Amniotic epithelial cell (primary cell): ENCODE measurements at regions not wholly inside any gene's neighbourhood (a gene's known extent, or its start where the extent isn't known, plus 50 kb on each side); places are given as distances from the start of the nearest gene placed in this dataset.

Experiments
- DNase-seq: peaks from one replicate; pipeline ENCODE4 v3.0.0-alpha.2; 2010; ENCODE audit warnings: low read depth

DNA sequence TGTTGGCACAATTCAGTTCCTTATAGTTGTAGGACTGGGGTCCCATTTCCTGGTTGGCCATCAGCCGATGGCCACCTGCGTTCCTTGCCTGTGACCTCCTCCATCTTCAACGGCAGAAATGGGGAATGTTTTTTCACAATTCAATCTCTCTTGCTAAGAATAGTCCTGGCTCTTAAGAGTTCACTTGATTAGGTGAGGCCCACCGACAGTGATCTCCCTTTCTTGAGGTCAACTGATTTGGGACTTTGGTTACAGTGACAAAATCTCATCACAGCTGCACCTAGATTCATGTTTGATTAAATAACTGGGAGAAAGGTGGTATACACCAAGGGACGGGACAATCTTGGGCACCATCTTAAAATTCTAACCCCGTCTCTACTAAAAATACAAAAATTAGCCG is 139.1 kb upstream of the DTNBP1 start:
- DNase-seq, result no peak

DNA sequence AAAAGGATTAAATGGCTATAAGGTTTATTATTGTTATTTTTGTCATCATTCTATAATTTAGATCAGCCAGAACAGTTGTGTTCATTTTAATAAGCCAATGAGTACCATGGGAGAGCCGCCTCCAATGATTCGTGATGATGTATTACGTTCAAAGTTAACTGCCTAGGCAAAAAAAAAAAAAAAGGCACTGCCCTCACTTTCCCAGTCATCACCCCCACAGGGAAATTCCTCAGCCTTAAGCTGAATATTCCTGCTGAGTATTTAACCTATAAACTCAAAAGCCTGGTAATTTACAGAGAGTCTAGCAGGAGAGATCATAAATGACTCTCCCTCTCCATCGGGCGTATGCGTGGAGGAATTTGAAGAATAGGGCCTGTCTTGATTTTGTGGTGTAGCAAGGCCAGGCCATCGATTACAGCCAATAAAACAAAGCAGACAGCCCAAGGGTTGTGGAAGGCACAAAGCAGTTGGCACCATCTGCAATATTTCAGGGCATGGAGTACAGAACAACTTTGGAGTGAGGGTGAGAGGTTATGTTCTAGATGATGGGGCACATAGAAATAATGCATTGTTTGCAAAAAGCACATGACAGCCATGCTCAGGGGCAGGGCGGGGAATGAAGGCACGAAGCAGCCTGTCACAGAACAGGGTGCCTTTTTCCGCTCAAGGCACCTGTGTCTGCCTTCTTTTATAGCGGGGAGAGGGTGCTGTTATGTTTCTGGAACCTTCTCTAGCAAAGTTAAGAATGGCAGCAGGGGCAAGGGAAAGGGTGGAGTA is 138.2 kb upstream of the DTNBP1 start:
- no peak for DNase-seq

DNA sequence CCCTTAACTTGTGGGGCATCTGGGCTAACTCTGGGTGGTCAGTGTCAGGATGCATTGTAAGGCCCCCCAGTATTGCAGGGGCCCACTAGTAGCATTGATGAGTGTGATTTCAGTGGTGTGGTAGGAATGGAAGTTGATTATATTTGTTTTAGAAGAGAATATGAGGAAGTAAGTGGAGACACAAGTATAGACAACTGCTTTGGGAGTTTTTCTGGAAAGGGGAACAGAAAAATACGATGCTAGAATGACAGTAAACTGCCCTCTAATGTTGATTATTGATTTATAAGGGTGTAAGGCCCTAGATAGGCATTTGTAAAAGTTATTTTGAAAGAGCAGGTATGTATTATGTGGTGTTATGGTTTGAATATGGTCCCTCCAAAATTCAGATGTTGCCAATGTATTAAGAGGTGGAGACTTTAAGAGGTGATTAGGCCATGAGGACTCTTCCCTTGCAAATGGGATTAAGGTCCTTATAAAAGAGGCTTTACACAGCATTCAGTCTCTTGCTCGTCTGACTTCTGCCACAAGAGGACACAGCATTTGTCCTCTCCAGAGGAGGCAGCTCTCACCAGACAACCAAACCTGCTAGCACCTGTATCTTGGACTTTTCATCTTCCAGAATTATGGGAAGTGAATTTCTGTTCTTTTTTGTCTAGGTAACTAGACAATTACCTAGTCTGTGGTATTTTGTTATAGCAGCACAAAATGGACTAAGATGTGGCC is 135.9 kb upstream of the DTNBP1 start:
- DNase-seq, result no peak

DNA sequence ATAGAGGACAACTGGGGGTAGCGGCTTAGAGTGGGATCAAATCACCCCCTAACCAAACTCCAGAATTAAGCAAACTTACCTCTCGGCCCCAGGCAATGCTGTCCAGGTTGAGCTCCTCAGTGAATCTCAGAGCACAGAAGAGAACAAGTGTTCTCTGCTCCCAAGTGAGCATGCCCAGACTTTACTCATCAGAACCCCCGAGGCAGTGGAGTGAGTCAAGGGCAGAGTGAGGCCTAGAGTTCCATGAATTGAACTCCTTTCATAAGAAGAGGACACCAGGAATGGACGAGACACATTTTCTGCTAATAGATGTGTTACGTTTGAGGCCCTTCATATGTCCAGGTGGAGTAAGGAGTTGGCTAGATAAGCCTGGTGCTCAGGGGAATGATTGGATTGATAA is 134.0 kb upstream of the DTNBP1 start:
- no peak for DNase-seq

DNA sequence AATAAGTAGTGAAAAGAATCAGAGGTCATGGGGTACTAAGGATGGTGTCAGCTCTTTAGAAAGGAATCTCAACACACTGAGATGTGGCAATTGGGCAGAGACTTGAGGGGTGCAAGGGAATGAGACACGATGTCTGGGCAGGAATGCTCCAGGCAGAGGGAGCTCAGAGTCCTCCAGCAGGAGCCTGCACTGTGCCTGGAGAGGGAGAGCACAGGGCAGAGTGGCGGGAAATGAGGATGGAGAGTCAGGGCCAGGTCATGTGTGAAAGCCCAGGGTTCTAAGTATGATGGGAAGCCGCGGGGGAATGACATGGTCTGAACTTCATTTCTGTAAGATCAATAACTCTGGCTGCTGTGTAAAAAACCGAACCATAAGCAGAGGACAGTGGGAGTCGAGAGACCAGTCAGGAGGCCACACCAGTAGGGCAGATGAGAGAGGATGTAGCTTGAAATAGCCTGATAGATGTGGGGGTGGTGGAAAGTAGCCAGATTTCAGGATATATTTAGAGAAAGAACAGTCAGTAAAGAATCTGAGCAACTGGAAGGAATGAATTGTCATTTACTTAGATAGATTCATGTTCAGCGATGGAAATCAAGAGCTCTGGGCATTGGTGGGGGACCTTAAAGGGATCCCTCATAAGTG is 133.4 kb upstream of the DTNBP1 start:
- no peak for DNase-seq

DNA sequence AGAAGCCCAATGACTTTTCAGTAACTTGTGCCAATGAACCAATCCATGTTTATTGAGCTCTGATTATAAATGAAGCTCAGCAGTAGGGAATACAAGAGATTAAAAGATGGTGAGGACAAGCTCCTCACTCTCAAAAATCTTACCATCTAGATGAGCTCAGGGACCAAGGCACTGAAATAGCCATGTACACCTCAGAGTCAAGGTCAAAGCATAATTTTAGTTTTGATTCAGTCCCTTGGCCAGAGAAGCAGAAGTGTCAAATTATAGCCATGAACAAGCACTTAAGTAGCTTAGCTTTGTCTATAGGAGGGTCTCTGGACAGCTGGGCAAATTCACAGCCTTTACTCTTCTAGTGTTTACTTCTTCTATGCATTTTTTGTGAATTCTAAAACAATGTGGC is 131.0 kb upstream of the DTNBP1 start:
- no peak for DNase-seq

DNA sequence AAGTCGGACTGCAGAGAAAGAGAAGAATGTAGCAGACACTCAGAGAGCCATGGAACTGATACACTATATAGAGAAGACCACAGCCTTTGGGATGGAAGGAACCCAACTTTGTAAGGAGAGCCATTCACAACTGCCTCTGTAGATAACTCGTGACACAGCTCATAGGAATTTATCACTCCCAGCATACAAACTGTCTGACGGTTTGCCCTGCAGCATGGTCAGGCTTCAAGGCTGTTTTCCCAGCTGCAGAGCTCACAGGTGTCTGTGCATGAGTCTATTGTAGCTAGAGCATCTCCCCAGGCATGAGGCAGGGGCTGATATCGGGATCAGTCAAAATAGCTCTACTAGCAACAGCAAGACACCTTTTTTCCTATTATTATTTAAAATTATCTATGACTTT is 130.5 kb upstream of the DTNBP1 start:
- DNase-seq, result peak; percentile 10

DNA sequence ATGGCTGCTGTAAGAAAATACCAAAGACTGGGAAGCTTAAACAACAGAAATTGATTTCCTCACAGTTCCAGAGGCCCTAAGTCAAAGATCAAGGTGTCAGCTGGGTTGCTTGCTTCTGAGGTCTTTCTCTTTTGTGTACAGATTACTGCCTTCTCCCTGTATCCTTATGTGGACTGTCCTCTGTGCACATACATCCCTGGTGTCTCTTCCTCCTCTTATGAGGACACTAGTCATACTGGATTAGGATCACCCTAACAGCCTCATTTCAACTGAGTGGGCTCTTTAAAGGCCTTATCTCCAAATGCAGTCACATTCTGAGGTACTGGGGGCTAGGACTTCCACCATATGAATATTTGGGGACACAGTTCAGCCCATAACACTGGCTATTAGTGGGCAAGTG is 130.0 kb upstream of the DTNBP1 start:
- no peak for DNase-seq

DNA sequence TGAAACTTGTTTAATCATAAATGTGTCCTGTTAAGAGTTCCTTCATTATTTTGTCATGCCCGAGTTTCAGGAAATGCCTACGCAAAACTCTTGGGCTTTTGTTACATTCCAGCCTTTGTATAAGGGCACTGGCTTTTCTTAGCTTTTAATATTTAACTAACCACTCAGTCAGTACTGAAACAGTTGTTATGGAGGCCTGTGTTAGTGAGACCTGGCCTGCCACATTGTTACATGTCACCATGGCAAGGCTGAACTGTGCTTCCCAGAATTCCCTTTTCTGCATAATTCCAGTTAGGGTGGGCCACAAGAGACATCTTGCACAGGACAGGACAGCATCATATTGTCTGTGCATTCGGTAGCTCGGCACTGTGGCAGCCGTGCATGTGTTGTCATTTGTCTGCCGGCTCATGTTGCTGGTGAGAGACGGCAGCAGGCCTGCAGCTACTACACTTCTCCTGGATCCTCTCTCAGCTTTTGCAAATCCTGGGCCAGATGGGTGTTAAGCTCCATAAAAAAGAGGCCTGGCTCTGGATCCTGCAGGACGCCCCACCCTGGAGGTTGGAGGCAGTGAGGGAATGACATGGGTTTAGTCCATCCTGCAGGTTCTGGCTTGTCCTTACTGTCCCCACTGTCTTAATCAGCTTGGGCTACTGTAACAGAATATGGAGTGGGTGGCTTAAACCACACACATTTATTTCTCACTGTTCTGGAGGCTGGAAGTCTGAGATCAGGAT is 128.8 kb upstream of the DTNBP1 start:
- no peak for DNase-seq

DNA sequence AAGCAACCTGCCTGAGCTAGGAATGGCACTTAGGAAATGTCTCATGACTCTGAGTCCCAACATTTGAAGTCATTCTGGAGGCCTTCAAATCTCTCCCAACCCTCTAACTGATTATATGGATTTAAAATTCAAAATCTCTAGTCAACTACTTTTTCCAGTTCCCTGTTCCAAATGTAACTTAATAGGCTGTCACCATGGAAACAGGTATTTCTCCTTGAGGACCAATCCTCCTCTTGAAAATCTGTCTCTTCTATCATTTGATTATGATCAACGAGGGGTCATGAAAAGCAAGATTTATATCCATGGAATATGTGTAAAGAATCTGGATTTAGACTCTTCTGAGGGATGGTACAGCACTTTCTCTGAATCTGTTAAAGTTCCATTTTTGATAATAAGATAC is 127.3 kb upstream of the DTNBP1 start:
- no peak for DNase-seq

DNA sequence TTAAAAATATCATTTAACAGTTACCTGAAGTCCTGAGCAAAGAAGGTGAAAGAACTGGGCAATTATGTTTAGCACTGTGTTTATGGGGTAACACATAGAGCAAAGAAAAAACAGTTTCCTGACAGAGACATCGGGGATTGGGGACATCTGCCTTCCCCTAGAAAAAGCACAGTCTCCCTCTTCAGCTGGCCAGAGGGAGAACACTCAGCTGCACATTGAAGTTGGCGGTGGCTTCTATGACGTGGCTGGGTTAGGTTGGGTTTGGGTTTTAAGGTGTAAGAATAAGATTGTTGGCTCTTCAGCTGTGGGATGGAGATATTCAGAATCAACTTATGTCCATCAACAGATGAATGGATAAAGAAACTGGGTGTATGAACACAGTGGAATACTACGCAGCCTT is 124.0 kb upstream of the DTNBP1 start:
- DNase-seq, result no peak

DNA sequence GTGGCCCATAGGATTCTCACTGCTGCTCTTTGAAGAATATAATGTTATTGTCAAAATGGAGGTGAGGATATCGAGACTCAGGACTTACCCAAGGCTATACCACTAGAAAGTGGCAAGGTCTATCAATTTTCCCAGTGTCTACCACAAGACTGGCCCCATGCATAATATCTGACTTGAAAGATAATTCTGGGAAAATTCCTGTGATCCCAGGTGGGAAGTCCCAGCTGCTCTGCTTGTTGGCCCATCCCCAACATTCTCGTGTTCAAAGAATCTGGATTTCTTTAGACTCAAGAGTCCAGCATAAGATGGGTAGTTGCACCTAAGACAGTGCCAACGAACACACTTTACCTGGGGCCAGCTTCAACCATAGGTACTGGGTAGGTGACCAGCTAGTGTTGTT is 120.7 kb upstream of the DTNBP1 start:
- DNase-seq, result no peak

DNA sequence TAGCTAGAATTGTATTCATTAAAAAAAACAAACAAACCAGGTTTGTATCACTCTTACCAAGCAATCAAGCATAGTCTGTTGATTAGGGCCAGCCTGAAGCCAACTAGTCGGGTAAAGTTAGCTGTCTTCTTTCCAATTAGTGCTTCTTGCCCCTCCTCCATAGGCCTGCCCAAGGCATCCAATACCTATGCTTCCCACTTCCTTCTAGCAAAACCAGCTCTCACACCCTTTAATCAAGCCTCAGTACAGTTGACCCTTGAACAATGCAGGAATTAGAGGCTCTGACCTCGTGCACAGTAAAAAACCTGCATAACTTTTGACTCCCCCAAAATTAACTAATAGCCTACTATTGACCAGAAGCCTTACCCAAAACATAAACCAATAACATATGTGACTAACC is 119.1 kb upstream of the DTNBP1 start:
- DNase-seq, result no peak

DNA sequence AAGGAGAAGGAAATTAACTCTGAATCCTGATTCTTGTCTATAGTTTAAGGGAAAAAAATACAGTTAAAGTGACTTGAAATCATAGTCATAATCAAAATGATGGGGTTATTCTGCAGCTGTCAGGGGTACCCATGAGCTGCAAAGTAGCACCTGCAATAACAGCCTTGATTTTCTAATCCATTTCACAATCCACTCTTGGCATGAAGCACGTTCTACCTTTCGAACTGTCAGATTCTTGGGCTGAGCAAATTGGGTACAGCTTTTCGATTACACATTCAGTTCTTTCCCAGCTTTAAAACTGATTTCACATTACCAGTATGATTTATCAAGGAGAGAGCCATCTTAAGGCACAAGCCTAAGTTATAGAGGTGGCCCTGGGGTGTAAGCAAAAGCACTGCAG is 118.5 kb upstream of the DTNBP1 start:
- no peak for DNase-seq

DNA sequence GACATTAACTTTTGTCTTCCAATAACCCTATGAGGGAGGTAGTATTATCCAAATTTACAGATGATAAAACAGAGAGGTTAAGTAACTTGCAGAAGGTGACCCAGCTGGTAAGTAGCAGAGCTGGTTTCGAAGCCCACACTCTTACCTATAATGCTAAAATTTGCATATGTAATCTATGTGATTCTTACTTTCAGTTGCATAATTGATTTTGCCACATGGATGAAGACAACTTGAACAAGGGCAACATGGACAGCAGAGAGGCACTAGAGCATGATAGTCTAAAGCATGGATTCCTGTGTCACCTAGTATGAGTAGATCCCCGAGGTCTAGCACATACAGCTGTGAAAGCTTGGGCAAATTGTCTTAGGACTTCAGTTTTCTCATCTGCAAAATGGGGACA is 117.6 kb upstream of the DTNBP1 start:
- no peak for DNase-seq

DNA sequence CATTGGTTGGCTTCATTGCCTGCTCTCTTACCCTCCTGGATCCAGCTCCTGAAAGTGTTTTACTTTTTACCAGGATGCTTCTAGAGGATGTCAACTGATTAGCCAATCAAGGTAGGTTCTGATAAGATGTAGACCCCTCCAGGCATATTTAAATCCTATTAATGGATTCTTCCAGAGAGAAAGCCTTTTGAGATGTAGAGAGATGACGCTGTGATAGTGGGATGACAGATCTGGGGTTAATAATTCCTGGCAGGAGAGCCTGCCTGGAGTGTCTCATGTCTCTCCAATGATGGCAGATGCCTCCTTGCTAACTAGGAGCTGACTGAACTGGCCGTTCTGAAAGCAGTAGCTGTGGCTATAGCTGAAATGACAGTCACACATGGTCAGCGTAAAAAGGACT is 116.9 kb upstream of the DTNBP1 start:
- no peak for DNase-seq

DNA sequence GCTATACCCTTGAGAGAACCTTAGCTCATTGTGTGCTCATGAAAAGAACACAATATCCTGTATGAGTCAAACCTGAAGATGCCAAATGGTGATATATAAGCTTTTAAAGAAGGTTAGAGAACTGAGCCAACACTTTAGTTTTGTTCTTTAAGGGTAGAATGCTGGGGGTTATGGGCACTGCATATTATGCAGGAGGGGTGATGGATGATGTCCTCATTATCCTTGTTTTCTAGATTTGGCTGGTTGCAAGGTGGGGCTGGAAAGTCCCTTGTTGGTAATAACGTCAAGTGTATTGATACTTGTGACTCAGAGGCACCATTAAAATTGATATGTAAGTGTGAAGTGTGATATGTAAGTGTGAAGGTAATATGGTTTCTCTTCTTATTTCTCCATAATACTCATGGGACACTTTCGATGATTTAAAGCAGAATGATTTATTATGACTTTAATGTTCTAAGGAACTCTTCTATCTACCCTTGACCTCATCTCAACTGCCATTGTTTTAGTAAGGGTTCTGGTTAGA is 113.7 kb upstream of the DTNBP1 start:
- DNase-seq, result no peak

DNA sequence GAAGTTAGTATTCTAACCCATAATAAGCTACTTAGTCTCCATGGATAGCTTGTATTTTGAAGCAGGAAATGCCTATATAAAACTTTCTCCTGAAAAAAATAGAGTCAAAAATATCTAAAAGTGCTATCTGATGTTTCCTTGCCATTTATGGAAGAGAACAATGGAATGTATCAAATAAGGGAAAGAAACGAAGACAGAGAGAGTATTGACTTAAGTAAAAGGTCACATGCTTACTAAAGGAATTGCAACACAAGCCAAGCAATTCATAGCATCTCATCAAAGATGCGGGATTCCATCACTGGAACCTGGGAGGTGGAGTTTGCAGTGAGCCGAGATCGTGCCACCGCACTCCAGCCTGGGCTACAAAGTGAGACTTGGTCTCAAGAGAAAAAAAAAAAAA is 112.9 kb upstream of the DTNBP1 start:
- DNase-seq, result no peak

DNA sequence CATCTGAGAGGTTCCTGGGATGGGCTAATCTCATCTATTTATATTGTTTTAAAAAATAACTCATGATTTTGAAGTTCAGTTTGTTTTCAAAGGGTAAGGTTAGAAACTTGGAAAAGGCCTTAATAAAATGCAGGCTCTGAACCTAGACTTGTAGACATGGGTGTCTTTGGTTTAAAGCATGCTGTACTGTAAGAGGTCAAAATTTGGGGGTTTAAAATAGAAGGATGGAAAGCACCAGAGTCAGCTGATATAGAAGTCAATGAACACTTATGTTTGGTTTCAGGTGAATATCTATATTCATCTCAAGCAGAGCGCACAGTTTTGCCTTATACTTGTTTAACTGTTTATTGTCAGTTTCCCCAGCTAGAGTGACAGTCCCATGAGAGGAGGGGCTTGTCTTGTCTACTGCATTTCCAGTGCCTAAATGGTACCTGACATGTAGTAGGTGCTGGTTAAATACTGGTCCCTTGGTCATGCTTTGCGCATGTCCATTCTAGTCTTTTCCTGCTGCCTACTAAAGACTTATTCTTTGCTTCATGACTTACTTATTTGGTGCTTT is 112.3 kb upstream of the DTNBP1 start:
- no peak for DNase-seq

DNA sequence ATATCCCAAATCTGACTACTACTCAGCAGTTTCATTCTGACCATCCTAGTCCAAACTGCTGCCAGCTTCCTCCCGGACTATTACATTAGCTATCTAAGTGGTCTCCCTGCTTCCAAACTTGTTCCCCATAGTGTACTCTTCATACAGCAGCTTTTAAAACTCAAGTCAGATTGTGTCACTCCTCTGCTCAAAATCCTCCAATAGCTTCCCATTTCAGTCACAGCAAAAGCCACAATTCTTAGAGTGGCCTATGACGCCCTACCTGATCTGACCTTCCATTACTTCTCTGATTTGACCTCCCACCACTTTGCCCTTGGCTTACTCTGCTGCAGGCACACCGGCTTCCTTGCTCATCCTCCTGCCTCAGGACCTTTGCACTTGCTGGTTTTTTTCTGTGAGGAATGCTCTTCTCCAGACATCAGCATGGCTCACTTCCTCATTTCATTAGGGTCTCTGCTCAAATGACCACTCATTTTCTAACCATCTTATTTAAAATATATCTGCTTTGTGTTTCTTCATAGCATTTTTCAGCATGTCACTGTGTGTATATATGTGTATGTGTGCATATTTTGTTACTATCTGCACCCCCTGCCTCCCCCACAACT is 111.1 kb upstream of the DTNBP1 start:
- no peak for DNase-seq

DNA sequence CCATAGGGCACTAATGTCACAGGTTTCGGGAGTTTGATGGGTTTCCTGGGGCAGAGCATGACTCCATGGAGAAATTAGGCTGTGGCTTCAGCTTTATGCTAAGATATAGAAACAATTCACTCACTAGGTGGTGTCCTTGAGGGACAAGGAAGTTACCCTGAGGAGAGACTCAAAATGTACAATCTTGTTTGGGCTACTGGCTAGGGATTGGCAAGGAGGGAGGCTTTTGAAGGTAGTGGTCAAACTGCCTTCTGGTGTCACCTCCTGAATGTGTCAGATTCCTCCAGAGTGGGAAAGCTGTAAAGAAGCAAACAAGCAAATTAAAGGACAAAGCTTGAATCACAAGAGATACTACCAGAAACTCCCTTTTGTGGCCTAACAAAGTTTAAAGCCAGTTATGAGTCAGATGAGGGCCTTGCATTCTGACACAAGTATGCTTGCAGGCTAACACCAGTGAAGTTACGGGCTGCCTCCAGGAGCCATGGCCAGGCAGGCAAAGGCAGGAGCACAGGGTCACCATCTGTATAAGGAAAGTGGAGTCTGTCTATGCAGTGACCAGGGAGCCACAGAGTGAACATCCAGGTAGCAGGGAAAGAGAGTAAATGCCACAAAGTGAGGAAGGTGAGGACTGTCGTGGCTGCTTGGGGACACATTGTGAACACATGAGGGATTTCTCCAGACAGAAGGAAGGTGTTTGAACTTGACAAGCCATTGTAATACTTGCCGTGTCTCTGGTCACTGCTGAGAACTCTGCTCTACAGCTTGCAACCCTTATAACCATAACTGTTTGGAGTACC is 107.7 kb upstream of the DTNBP1 start:
- DNase-seq, result peak; percentile 49
